ENCODE measurements at regions not wholly inside any gene's neighbourhood (a gene's known extent, or its start where the extent isn't known, plus 50 kb on each side); places are given as distances from the start of the nearest gene placed in this dataset.

- WGBS, 2 donors: 65 to 66% methylated on average over 2 of the region's 2 CpGs
- Histone ChIP-seq H3K9me3 (no peaks in the 10 kb centered on the region), H3K4me1 (no peaks in the 10 kb centered on the region), H3K27ac (no peak overlapping the region), H3K4me3 (replicated peaks in 1 of 3) (no peak overlapping the region), H3K27me3 (no peaks in the 10 kb centered on the region), H3K36me3 (no peaks in the 10 kb centered on the region)
- DNase-seq: no peak
- intact Hi-C loops (cut with DNase I): no loop called here
- TF ChIP-seq CTCF (IDR thresholded peaks at IDR 0.05) (no peak), POLR2A (IDR thresholded peaks at IDR 0.05) (no peak)
Measured at GRCh38 chr2:145198555-145198954, 678.6 kb upstream of the ZEB2 start.

- no peak overlapping the region for H3K27ac ChIP-seq
- no peak for DNase-seq
- H3K4me3 ChIP-seq (replicated peaks in 1 of 3): no peak overlapping the region
- no peaks in the 10 kb centered on the region for H3K36me3 ChIP-seq
- TF ChIP-seq CTCF (IDR thresholded peaks at IDR 0.05) (no peak), POLR2A (IDR thresholded peaks at IDR 0.05) (no peak)
- no peaks in the 10 kb centered on the region for H3K27me3 ChIP-seq
- 95 to 96% methylated on average over 3 of the region's 3 CpGs for WGBS, 2 donors
- no peaks in the 10 kb centered on the region for H3K9me3 ChIP-seq
- intact Hi-C loops (cut with DNase I): no loop called here
- H3K4me1 ChIP-seq: no peaks in the 10 kb centered on the region
Measured at GRCh38 chr2:145197944-145198343, 678.0 kb upstream of the ZEB2 start.

- H3K27ac ChIP-seq: no peak overlapping the region
- DNase-seq: no peak
- H3K27me3 ChIP-seq: no peaks in the 10 kb centered on the region
- no peaks in the 10 kb centered on the region for H3K36me3 ChIP-seq
- no peaks in the 10 kb centered on the region for H3K4me1 ChIP-seq
- WGBS, 2 donors: 36 to 40% methylated on average over 2 of the region's 2 CpGs
- no peaks in the 10 kb centered on the region for H3K9me3 ChIP-seq
- intact Hi-C loops (cut with DNase I): no loop called here
- no peak overlapping the region for H3K4me3 ChIP-seq (replicated peaks in 1 of 3)
- TF ChIP-seq POLR2A (IDR thresholded peaks at IDR 0.05) (no peak), CTCF (IDR thresholded peaks at IDR 0.05) (no peak)
Measured at GRCh38 chr2:145194673-145195072, 674.8 kb upstream of the ZEB2 start.

- Histone ChIP-seq H3K9me3 (no peaks in the 10 kb centered on the region), H3K4me1 (no peaks in the 10 kb centered on the region), H3K27ac (no peak overlapping the region), H3K27me3 (no peaks in the 10 kb centered on the region), H3K36me3 (no peaks in the 10 kb centered on the region), H3K4me3 (replicated peaks in 1 of 3) (no peak overlapping the region)
- 82 to 85% methylated on average over 7 of the region's 7 CpGs for WGBS, 2 donors
- intact Hi-C loops (cut with DNase I): no loop called here
- DNase-seq: no peak
- TF ChIP-seq POLR2A (IDR thresholded peaks at IDR 0.05): no peak
- no peak for TF ChIP-seq CTCF (IDR thresholded peaks at IDR 0.05)
Measured at GRCh38 chr2:145190031-145190703, 670.2 kb upstream of the ZEB2 start.

GRCh38 chr2:145186303-145186702 is 666.4 kb upstream of the ZEB2 start:
- Histone ChIP-seq H3K4me1 (no peaks in the 10 kb centered on the region), H3K27ac (no peak overlapping the region), H3K36me3 (no peaks in the 10 kb centered on the region), H3K9me3 (no peaks in the 10 kb centered on the region), H3K4me3 (replicated peaks in 1 of 3) (no peak overlapping the region), H3K27me3 (no peaks in the 10 kb centered on the region)
- no peak for DNase-seq
- intact Hi-C loops (cut with DNase I): no loop called here
- TF ChIP-seq CTCF (IDR thresholded peaks at IDR 0.05): no peak
- no peak for TF ChIP-seq POLR2A (IDR thresholded peaks at IDR 0.05)
- 69 to 81% methylated on average over 4 of the region's 4 CpGs for WGBS, 2 donors
